Keratinocyte (primary cell): ENCODE measurements at regions not wholly inside any gene's neighbourhood (a gene's known extent, or its start where the extent isn't known, plus 50 kb on each side); places are given as distances from the start of the nearest gene placed in this dataset.

ENCODE experiments used
- CTCF ChIP-seq, 3 experiments: IDR thresholded peaks in 1 of 3; conservative IDR thresholded peaks in 1 of 3; optimal IDR thresholded peaks in 1 of 3; 2 replicates in 2 of 3; 3 replicates in 1 of 3; pipeline versions ENCODE3 to v1.5.1; 2011; ENCODE audit warnings: low read length in 3 of 3, mild to moderate bottlenecking in 3 of 3, moderate library complexity in 2 of 3, control low read depth in 1 of 3, inconsistent platforms in 1 of 3; ENCODE audit not compliant: insufficient read depth in 2 of 3; ENCODE audit errors: extremely low read depth in 1 of 3
- EZH2 ChIP-seq: IDR thresholded peaks from one replicate; pipeline ENCODE4 v1.6.1; 2012; ENCODE audit warnings: inconsistent platforms, mild to moderate bottlenecking, low read length, moderate library complexity

GRCh38 chr5:99105216-99105615 lies 176.4 kb upstream of the CHD1 start:
- TF ChIP-seq CTCF (optimal IDR thresholded peaks at IDR 0.05 in 1 of 3, IDR thresholded peaks at IDR 0.05 in 1 of 3, conservative IDR thresholded peaks at IDR 0.05 in 1 of 3; ENCODE audit: extremely low read depth in 1 of 3, insufficient read depth in 2 of 3, low read length in 3 of 3): no peak
- TF ChIP-seq EZH2: no peak
